ENCODE measurements at regions not wholly inside any gene's neighbourhood (a gene's known extent, or its start where the extent isn't known, plus 50 kb on each side); places are given as distances from the start of the nearest gene placed in this dataset.

- TF ChIP-seq CTCF (IDR thresholded peaks at IDR 0.05 in 8 of 11, conservative IDR thresholded peaks at IDR 0.05 in 3 of 11), result no peak
- TF ChIP-seq POLR2AphosphoS5 (IDR thresholded peaks at IDR 0.05), result no peak
Measured at GRCh38 chr4:14810568-14810967, 191.7 kb upstream of the CPEB2 start.

Measured in spleen (tissue), 7 donors.